HG02870 (cell line): ENCODE measurements at regions not wholly inside any gene's neighbourhood (a gene's known extent, or its start where the extent isn't known, plus 50 kb on each side); places are given as distances from the start of the nearest gene placed in this dataset.

ENCODE experiments used
- ATAC-seq: cut with Tn5 transposase; IDR thresholded peaks from one replicate; pipeline ENCODE4 v1.9.1; 2021; ENCODE audit warnings: mild to moderate bottlenecking, moderate library complexity; ENCODE audit not compliant: unreplicated experiment

- no peak for ATAC-seq
These were observed 162.3 kb downstream of the KATNIP start for GRCh38 chr16:27712251-27712711.

DNA sequence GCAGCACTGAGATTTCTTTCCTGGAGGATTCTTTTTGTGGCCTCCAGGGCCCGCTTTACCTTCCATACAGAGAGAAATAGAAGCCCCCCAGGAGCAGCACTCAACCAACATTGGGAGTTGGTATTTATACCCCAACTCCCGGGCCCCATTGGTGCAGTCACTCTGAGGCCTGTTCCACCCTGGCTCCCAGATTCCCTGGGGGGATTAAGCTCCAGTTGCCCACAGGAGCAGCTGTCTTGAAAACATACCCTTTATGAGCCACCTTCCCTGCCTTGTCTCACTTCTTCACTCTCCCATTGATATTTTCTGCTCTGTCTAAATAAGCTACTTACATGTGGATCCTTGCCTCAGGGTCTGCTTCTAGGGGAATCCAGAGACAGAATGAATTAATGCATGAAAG is 167.8 kb downstream of the KATNIP start:
- no peak for ATAC-seq

DNA sequence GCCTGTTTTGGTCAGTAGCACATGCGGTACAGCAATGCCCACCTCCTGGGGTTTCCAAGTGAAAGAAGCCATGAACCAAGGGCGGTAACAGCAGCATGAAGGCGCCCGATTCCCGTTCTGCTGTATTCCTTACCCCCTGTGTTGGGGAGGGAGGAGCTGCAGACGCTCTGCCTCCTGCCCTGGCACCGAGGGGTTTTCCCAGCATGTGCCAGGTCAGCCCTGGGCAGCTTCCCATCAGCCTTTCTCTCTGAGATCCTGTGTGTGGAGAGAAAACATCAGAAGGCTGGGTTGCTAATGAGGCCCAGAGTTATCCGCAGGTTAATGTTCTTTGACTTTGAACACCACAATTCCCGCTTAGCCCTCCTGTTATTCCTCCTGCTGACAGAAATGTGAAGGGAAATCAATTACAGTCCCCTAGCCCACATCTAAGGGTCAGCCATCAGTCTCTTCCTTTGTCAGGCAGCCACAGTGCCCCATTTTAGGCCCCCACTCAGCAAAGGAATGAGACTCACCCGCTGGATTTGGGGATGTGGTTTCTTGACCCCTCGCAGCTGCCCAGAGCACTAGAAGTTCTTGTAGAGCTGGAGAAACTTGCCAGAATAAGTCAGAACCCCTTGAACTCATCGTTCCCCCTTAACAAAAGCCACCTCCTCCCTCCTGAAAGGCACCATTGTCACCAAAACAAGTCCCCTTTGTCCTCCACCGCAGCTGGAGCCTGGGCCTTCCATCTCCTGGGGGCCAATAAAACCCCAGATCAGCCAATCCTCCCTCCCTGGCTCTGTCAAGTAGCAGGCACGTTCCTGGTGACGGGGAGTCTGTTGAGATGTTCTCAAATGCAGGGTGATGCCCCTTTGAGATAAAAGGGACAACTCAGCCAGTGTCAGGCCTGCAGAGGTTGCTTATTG is 168.5 kb downstream of the KATNIP start:
- ATAC-seq = no peak

GRCh38 chr16:27719106-27719445 is 169.1 kb downstream of the KATNIP start:
- ATAC-seq = no peak

DNA sequence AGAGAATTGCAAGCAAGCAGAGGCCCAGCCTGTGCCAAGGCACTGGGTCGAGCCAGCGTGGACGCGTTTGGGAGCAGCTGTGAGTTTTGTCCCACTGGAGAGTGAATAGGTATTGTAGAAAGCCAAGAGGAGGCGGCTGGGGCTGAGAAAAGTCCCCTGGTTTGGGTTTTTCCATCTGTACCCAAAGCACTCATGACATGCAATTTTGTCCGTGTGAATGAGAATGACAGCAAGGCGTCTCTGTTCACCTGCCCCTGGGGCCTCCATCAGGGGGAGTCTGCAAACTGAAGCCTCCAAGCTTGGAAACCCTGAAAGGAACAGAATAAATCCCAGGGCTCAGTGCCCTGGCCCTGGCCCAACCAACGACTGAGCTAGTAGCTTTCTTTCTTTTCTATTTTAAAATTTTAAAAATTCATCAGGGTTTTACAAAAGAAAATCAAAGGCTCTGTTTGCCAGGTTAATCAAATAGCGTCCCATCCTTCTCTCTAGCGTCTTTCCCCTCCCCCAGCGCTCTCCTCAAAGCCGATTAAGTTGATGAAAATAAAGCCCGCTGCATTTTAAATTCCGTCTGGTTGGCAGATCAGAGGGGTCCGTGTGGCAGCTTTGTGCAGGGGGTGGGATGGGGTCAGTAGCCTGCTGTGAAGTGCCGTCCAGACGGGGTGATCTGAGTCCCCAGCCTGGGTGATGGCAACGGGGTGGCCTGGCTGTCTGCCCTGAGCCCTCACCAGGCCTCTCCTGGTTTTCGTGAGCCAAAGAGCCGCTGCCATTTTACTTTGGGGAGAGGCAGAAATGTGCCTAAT is 171.0 kb downstream of the KATNIP start:
- ATAC-seq = no peak

DNA sequence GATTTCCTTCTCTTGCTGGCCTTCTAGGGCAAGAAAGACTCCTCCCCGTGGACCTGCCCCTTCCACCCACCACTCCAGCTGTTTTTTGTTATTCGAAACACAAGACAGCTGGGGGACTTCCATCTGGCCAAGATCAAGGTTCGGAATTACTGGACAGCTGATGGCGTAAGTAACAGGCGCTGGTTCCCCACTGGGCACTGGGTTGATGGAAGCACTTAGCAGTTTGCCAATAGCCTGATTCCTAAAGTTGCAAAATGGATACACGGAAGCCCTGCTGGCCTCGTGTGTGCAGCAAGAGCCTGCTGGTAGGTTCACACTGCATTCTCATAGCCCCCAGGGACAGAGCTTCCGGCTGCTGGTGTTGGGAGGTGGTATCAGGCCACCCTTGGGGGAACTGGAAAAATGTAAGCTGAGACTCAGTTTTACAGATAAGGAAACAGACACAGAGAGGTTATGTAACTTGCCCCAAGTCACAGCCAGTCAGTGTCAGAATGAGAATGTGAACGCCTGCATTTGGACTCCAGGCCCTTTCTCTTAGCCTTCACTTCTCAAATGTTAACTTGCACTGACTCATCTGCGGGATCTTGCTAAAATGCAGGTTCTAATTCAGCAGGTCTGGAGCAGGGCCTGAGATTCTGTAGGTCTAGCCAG is 171.7 kb downstream of the KATNIP start:
- no peak for ATAC-seq

DNA sequence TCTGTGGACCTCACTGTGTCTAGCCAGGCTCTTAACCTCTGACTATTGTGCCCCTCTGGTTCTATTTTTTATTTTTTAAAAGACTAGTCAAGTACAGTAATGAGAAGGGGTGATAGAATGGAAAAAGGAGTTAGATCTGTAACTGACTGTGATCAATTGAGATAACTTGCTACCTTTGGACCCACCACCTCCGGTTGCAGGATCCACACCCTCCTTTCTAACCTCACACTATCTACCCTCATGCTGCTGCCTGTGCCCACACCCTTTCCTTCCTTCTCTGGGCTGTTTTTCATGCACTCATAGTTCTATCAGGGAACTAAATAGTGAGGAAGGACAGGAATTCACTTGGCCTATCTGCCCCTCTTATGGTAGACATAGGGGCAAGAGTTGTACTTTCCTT is 172.3 kb downstream of the KATNIP start:
- ATAC-seq = no peak

DNA sequence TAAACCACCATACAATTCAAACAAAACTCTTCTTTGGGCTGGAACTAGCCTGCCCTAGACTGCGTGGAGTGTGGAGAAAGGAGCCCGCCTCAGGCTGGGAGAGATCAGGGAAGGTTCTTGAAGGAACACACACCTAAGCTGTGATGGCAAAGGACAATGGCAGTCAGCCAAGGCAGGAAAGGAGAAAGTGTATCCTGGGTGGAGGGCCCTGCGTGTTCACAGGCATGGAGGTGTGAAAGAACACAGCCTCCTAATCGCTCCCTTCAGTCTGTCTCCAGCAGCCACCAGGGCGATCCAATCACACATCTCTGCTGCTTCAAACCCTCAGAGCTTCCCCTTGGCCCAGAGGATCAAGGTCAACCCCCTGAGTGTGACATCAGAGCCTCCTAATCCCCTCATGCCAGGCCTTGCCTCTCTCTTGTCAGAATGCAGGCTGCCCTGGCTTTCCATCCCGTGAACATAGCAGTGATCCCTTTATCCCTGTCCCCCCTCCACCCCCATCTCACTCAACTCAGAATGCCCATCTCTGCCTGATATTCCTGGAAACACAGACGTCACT is 173.0 kb downstream of the KATNIP start:
- ATAC-seq = no peak

DNA sequence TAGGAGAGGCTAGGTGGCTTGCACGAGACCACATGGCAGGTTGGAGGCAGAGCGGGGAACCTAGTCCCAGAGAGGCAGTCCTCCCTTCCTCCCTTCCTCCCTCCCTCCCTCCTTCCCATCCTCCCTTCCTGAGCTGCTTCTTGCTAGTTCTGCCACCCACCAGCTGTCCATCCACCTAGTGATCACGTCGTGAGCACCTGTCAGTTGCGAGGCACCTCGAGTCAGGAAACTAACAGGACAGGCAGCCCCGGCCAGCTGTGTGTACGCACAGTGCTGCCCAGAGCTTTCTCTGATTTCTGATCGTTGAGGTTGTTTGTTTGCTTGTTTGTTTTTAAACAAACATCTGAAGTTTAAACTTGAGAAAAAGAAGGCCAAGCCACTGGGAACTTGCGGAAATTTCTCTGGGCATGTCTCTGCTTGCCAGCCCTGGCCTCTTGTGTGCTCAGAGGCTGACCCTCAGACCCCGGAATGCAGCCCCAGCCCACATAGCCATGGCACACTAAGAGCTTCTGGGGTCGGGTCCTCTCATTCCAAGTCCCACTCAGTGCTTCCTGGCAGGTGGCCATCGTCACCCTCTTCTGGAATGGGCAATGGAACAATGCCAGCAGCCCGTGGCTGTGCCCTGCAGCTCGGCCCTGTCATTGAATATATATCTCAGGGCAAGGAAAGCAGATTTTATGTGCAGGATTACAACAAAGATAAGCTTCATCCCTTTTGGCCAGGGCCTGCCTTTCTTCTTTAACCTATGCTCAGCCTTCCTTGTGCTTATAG is 174.0 kb downstream of the KATNIP start:
- no peak for ATAC-seq

- no peak for ATAC-seq
These were observed 174.7 kb downstream of the KATNIP start for GRCh38 chr16:27724482-27725235.

DNA sequence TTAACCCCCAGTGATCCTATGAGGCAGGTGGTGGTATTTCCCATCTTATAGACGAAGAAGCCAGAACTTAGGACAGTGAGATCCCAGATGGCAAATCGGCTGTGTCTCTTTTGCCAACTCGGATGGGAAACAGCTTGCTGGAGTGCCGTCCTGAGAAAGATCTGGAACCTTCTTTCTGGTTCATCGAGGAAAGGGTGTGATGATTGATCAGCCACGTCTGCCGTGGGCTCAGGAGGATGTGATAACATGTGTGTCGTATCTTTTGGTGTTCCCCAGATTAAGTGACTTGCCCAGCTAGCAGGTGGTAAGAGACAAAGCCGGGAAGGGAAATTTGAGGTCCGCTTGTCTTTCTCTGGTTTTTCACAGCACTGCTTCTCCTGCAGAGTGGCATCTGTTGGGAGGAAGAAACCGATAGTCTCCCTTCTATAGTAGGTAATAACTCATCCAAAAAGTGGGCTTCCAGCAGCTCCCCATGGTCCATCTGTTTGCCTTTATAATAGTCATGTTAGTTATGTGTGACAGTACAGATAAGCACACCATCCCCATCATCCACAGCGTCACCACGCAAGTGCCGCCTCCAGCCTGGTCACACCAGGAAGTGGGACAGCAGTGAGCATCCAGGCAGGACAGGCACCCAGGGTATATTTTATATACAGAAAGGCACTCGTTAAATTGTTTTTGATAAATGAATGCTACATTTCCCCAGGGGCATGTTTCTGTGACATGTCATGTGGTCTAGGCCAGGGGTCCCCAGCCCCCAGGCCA is 175.5 kb downstream of the KATNIP start:
- no peak for ATAC-seq

- no peak for ATAC-seq
These were observed 176.8 kb downstream of the KATNIP start for GRCh38 chr16:27726621-27727261.

- no peak for ATAC-seq
These were observed 178.0 kb downstream of the KATNIP start for GRCh38 chr16:27727941-27728340.

DNA sequence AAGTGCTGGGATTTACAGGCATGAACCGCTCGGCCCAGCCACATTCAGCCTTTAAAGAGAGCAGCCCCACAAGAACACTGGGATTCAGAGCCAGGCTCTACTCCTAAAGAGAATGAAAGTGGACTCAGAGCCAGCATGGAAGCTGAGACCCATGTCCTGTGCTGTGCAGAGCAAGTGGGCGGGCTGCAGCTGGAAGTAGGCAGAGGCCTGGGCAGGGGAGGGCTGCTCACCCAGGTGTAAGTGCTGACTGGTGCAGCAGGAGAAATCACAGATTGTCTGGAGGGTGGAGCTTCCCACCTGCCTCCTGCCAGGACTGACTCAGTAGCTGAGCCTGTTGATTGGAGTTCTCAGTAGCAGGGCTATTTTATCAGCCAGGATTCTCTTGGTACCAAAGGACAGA is 178.7 kb downstream of the KATNIP start:
- ATAC-seq = no peak

- no peak for ATAC-seq
These were observed 179.8 kb downstream of the KATNIP start for GRCh38 chr16:27729516-27730304.

GRCh38 chr16:27730661-27731210 is 180.8 kb downstream of the KATNIP start:
- ATAC-seq = no peak

DNA sequence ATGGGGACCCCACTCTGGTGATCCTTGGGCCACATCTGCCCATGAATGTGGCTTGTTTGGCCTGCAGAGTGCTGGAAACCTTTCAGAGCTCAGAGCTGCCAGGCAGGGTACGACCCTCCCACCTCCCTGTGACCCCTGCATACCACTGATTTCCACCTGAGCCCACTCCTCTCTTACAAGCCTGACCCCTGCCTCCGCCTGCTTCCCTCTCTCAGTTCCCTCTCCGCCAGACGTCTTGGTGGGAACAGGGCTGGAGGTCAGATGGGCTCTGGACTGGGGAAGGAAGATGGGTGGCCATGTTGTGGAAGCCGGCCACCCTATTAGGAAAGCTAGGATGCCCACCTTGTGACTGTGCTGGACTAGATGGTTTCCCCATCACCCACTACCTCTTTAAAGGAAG is 185.1 kb downstream of the KATNIP start:
- ATAC-seq = no peak
